ENCODE measurements at regions not wholly inside any gene's neighbourhood (a gene's known extent, or its start where the extent isn't known, plus 50 kb on each side); places are given as distances from the start of the nearest gene placed in this dataset.

GRCh38 chr14:83416476-83416875, 1882.8 kb upstream of the SEL1L start:
- Mint-ChIP-seq H3K4me1 (no peaks in the 10 kb centered on the region), H3K27me3 (no peaks in the 10 kb centered on the region), H3K4me3 (no peak overlapping the region), H3K27ac (no peak overlapping the region), H3K36me3 (ENCODE audit: low read depth) (no peaks in the 10 kb centered on the region), H3K9me3 (peaks cover 11% of the 10 kb centered on the region)
- ATAC-seq (replicated peaks), result no peak

- no peak overlapping the region for H3K4me3 Mint-ChIP-seq
- H3K9me3 Mint-ChIP-seq, result peaks cover 11% of the 10 kb centered on the region
- no peak overlapping the region for H3K27ac Mint-ChIP-seq
- H3K4me1 Mint-ChIP-seq, result no peaks in the 10 kb centered on the region
- no peaks in the 10 kb centered on the region for H3K27me3 Mint-ChIP-seq
- ATAC-seq (replicated peaks), result no peak
- H3K36me3 Mint-ChIP-seq (ENCODE audit: low read depth), result no peaks in the 10 kb centered on the region
Observed at GRCh38 chr14:83419420-83419819, 1885.8 kb upstream of the SEL1L start.

- ATAC-seq (replicated peaks), result no peak
- no peaks in the 10 kb centered on the region for H3K4me1 Mint-ChIP-seq
- H3K4me3 Mint-ChIP-seq, result no peak overlapping the region
- no peak overlapping the region for H3K27ac Mint-ChIP-seq
- no peaks in the 10 kb centered on the region for H3K36me3 Mint-ChIP-seq (ENCODE audit: low read depth)
- H3K27me3 Mint-ChIP-seq, result no peaks in the 10 kb centered on the region
- H3K9me3 Mint-ChIP-seq, result peaks cover 15% of the 10 kb centered on the region
Observed at GRCh38 chr14:83421711-83422110, 1888.1 kb upstream of the SEL1L start.

- no peak for ATAC-seq (replicated peaks)
- no peaks in the 10 kb centered on the region for H3K27me3 Mint-ChIP-seq
- no peak overlapping the region for H3K4me3 Mint-ChIP-seq
- no peaks in the 10 kb centered on the region for H3K4me1 Mint-ChIP-seq
- peaks cover 21% of the 10 kb centered on the region for H3K9me3 Mint-ChIP-seq
- no peak overlapping the region for H3K27ac Mint-ChIP-seq
- H3K36me3 Mint-ChIP-seq (ENCODE audit: low read depth), result no peaks in the 10 kb centered on the region
Observed at GRCh38 chr14:83425138-83425537, 1891.5 kb upstream of the SEL1L start.

GRCh38 chr14:83425706-83426105, 1892.1 kb upstream of the SEL1L start:
- Mint-ChIP-seq H3K9me3 (peaks cover 21% of the 10 kb centered on the region), H3K27ac (no peak overlapping the region), H3K36me3 (ENCODE audit: low read depth) (no peaks in the 10 kb centered on the region), H3K4me3 (no peak overlapping the region), H3K27me3 (no peaks in the 10 kb centered on the region), H3K4me1 (no peaks in the 10 kb centered on the region)
- no peak for ATAC-seq (replicated peaks)

GRCh38 chr14:83433618-83434017, 1900.0 kb upstream of the SEL1L start:
- ATAC-seq (replicated peaks), result no peak
- Mint-ChIP-seq H3K4me3 (no peak overlapping the region), H3K27ac (no peak overlapping the region)

GRCh38 chr14:83441801-83442200, 1908.1 kb upstream of the SEL1L start:
- Mint-ChIP-seq H3K27ac (no peak overlapping the region), H3K36me3 (ENCODE audit: low read depth) (no peaks in the 10 kb centered on the region), H3K9me3 (peaks cover 9% of the 10 kb centered on the region), H3K27me3 (no peaks in the 10 kb centered on the region), H3K4me3 (no peak overlapping the region), H3K4me1 (no peaks in the 10 kb centered on the region)
- ATAC-seq (replicated peaks), result no peak

More at GRCh38 chr14:83433618-83434017, 1900.0 kb upstream of the SEL1L start:
- Mint-ChIP-seq H3K4me1 (no peaks in the 10 kb centered on the region), H3K9me3 (peaks cover 14% of the 10 kb centered on the region), H3K36me3 (ENCODE audit: low read depth) (no peaks in the 10 kb centered on the region), H3K27me3 (no peaks in the 10 kb centered on the region)

GRCh38 chr14:83455561-83455960, 1921.9 kb upstream of the SEL1L start:
- ATAC-seq (replicated peaks), result no peak
- H3K27me3 Mint-ChIP-seq, result no peaks in the 10 kb centered on the region
- H3K4me1 Mint-ChIP-seq, result no peaks in the 10 kb centered on the region
- H3K4me3 Mint-ChIP-seq, result no peak overlapping the region
- H3K27ac Mint-ChIP-seq, result no peak overlapping the region
- H3K9me3 Mint-ChIP-seq, result peaks cover 14% of the 10 kb centered on the region
- no peaks in the 10 kb centered on the region for H3K36me3 Mint-ChIP-seq (ENCODE audit: low read depth)

GRCh38 chr14:83461521-83461920, 1927.9 kb upstream of the SEL1L start:
- Mint-ChIP-seq H3K4me3 (no peak overlapping the region), H3K27me3 (no peaks in the 10 kb centered on the region), H3K4me1 (no peaks in the 10 kb centered on the region), H3K27ac (no peak overlapping the region), H3K36me3 (ENCODE audit: low read depth) (no peaks in the 10 kb centered on the region), H3K9me3 (peaks cover 14% of the 10 kb centered on the region)
- ATAC-seq (replicated peaks), result no peak

- no peak for ATAC-seq (replicated peaks)
- no peak overlapping the region for H3K27ac Mint-ChIP-seq
- no peaks in the 10 kb centered on the region for H3K36me3 Mint-ChIP-seq (ENCODE audit: low read depth)
Observed at GRCh38 chr14:83462759-83463158, 1929.1 kb upstream of the SEL1L start.

GRCh38 chr14:83463500-83464098, 1929.9 kb upstream of the SEL1L start:
- H3K36me3 Mint-ChIP-seq (ENCODE audit: low read depth), result no peaks in the 10 kb centered on the region
- H3K9me3 Mint-ChIP-seq, result peaks cover 14% of the 10 kb centered on the region
- H3K27me3 Mint-ChIP-seq, result no peaks in the 10 kb centered on the region

More at GRCh38 chr14:83462759-83463158, 1929.1 kb upstream of the SEL1L start:
- Mint-ChIP-seq H3K9me3 (peaks cover 14% of the 10 kb centered on the region), H3K27me3 (no peaks in the 10 kb centered on the region), H3K4me3 (no peak overlapping the region), H3K4me1 (no peaks in the 10 kb centered on the region)

GRCh38 chr14:83467811-83468210, 1934.2 kb upstream of the SEL1L start:
- Mint-ChIP-seq H3K36me3 (ENCODE audit: low read depth) (no peaks in the 10 kb centered on the region), H3K27ac (no peak overlapping the region), H3K9me3 (peaks cover 13% of the 10 kb centered on the region), H3K4me1 (no peaks in the 10 kb centered on the region), H3K4me3 (no peak overlapping the region), H3K27me3 (no peaks in the 10 kb centered on the region)
- ATAC-seq (replicated peaks), result no peak

More at GRCh38 chr14:83463500-83464098, 1929.9 kb upstream of the SEL1L start:
- Mint-ChIP-seq H3K4me1 (no peaks in the 10 kb centered on the region), H3K27ac (no peak overlapping the region), H3K4me3 (no peak overlapping the region)
- ATAC-seq (replicated peaks), result no peak

- Mint-ChIP-seq H3K27me3 (no peaks in the 10 kb centered on the region), H3K4me1 (no peaks in the 10 kb centered on the region), H3K4me3 (no peak overlapping the region), H3K36me3 (ENCODE audit: low read depth) (no peaks in the 10 kb centered on the region), H3K9me3 (peaks cover 9% of the 10 kb centered on the region), H3K27ac (no peak overlapping the region)
- ATAC-seq (replicated peaks), result no peak
Observed at GRCh38 chr14:83470466-83470865, 1936.8 kb upstream of the SEL1L start.

GRCh38 chr14:83470959-83471695, 1937.5 kb upstream of the SEL1L start:
- Mint-ChIP-seq H3K27me3 (no peaks in the 10 kb centered on the region), H3K36me3 (ENCODE audit: low read depth) (no peaks in the 10 kb centered on the region), H3K9me3 (peaks cover 5% of the 10 kb centered on the region), H3K4me1 (no peaks in the 10 kb centered on the region), H3K27ac (no peak overlapping the region), H3K4me3 (no peak overlapping the region)
- no peak for ATAC-seq (replicated peaks)

GRCh38 chr14:83473416-83474235, 1940.0 kb upstream of the SEL1L start:
- Mint-ChIP-seq H3K36me3 (ENCODE audit: low read depth) (no peaks in the 10 kb centered on the region), H3K9me3 (peaks cover 6% of the 10 kb centered on the region), H3K4me1 (no peaks in the 10 kb centered on the region), H3K27ac (no peak overlapping the region), H3K4me3 (no peak overlapping the region), H3K27me3 (no peaks in the 10 kb centered on the region)
- ATAC-seq (replicated peaks), result no peak
